ENCODE measurements at regions not wholly inside any gene's neighbourhood (a gene's known extent, or its start where the extent isn't known, plus 50 kb on each side); places are given as distances from the start of the nearest gene placed in this dataset.

DNA sequence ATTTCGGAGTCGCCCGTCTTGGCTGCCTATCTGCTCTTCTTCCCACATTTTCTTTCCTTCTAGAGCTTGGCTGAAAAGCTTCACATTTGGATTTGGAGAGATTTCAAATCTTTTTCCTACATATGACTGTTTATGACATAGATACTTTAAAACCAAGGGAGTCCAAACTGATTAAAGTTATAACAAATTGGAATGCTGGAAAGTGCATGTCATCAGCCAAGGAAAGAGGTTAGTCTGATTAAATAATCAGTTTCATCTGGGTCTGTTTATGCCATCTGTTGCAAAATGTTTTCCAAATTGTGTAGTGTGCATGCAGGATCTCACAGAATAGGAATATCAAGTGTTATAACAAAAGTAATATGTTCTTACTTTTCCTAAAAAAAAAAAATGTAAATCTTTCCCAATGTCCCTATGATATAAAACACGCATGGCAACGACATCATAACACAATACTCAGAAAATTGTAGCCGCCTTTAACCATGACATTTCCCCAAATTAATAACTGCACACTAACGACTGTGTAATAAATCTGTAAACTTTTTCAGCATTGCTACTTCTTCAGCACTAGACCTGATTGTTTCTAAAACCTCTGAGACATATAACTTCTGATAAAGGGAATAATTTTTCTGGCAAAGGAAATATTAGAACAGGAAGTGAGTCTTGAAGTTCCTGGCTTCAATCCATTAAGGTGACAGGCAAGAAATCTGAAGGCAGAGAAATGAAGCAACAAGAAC lies 230.2 kb upstream of the FOXQ1 start:
- DNase-seq = no peak

- no peak for DNase-seq
Measured at GRCh38 chr6:1080453-1081337, 231.2 kb upstream of the FOXQ1 start.

DNA sequence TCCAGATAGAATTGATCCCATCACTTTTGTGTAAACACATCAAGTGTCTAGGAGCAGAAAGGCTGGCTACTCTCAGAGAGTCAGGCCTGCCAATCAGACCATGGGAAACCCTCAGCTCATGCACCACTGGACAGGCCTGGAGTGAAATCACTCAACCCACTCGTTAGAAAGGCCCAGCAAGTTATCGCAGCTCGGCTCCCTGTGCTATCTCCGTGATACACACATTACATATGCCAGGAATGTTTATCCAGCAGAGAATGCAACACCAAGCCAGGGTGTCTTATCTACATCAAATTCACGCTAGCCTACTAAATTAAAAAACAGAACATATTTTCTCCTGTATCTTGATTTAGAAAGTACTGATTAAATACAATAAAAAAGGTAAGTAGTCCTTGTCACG lies 232.4 kb upstream of the FOXQ1 start:
- DNase-seq = no peak

- DNase-seq = no peak
Measured at GRCh38 chr6:1077478-1078416, 234.2 kb upstream of the FOXQ1 start.

- DNase-seq = no peak
Measured at GRCh38 chr6:1076531-1077459, 235.1 kb upstream of the FOXQ1 start.

DNA sequence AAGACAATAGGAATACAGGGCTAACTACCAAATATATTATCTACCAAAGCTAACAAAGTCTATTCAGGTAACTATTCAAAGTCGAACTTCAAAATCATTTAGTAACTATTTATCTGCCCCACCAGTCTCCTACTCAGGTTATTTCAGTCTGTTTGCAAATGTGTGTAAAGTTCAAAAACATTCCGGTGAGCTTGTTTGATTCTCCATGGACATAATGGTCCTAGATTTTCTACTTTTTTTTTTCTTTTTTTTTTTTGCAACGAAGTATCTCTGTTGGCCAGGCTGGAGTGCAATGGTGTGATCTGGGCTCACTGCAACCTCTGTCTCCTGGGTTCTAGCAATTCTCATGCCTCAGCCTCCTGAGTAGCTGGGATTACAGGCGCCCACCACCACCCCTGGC lies 236.0 kb upstream of the FOXQ1 start:
- DNase-seq = no peak

GRCh38 chr6:1075444-1075843 lies 236.5 kb upstream of the FOXQ1 start:
- DNase-seq = no peak

- DNase-seq = no peak
Measured at GRCh38 chr6:1070085-1070521, 241.8 kb upstream of the FOXQ1 start.

DNA sequence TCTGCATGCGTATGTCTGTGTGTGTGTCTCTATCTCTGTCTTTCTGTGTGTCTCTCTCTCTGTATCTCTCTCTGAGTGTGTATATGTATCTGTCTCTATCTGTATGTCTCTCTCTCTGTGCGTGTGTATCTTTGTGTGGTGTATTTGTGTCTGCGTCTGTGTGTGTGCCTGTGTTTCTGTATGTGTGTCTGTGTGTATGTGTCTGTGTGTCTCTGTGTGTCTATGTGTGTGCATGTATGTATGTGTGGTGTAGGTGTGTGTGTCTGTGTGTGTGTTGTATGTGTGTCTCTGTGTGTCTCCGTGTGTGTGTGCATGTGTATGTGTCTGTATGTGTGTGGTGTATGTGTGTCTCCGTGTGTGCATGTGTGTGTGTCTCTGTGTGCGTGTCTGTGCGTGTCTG lies 243.0 kb upstream of the FOXQ1 start:
- no peak for DNase-seq

- no peak for DNase-seq
Measured at GRCh38 chr6:1068068-1068467, 243.8 kb upstream of the FOXQ1 start.

- no peak for DNase-seq
Measured at GRCh38 chr6:1067346-1067745, 244.6 kb upstream of the FOXQ1 start.

- DNase-seq = no peak
Measured at GRCh38 chr6:1066449-1067090, 245.3 kb upstream of the FOXQ1 start.

DNA sequence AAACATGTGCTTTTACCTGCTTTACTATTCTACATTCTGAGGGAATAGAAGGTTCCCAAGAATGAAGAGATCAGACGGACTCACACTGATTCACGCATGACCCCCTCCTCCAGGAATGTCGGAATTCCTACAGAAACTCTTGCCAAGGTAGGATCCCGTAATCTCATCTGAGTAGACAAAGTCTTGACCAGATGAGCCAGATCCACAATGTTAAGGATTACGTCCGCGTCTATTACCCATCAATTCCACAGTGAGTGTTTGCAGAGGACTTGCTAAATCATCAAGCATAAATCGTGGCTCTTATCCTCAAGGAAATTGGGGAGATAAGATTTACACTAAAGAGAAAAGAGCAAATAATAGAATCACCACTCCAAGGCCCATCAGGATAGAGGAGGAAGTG lies 245.9 kb upstream of the FOXQ1 start:
- no peak for DNase-seq

DNA sequence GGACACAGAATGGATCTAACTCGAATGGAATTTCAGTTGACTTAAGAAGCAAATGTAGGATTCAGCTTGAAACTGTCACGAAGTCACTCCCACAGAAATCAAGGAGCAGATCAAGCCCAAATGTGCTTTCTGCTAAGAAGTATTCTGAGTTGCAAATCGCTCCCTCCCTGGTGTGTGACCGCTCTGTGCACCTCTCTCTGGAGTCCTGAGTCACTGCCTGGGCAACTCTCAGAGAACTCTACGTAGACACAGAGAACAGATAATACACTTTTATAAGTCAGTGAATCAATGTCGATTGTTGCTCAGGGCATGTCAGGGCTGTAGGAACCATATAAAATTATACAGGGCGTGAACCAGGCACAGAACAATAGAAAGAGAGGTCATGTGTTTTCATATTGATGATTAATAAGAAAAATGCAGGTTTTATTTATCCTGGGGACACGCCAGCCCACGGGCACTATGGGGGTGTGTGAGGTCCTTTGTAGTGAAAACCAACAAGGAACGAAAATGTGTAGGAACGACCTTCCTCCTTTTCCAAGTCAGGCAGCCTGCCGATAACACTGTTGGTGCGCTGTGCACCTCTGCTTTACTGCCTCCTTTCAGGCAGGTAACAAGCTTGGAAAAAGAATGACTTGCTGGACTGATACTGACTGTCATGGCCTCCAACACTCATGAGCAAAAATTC lies 248.1 kb upstream of the FOXQ1 start:
- no peak for DNase-seq

- DNase-seq = peak; percentile 37
Measured at GRCh38 chr6:1062786-1063545, 248.9 kb upstream of the FOXQ1 start.

GRCh38 chr6:1059596-1059995 lies 252.3 kb upstream of the FOXQ1 start:
- DNase-seq = no peak

- DNase-seq = peak; percentile 34
Measured at GRCh38 chr6:1057490-1058135, 254.3 kb upstream of the FOXQ1 start.

DNA sequence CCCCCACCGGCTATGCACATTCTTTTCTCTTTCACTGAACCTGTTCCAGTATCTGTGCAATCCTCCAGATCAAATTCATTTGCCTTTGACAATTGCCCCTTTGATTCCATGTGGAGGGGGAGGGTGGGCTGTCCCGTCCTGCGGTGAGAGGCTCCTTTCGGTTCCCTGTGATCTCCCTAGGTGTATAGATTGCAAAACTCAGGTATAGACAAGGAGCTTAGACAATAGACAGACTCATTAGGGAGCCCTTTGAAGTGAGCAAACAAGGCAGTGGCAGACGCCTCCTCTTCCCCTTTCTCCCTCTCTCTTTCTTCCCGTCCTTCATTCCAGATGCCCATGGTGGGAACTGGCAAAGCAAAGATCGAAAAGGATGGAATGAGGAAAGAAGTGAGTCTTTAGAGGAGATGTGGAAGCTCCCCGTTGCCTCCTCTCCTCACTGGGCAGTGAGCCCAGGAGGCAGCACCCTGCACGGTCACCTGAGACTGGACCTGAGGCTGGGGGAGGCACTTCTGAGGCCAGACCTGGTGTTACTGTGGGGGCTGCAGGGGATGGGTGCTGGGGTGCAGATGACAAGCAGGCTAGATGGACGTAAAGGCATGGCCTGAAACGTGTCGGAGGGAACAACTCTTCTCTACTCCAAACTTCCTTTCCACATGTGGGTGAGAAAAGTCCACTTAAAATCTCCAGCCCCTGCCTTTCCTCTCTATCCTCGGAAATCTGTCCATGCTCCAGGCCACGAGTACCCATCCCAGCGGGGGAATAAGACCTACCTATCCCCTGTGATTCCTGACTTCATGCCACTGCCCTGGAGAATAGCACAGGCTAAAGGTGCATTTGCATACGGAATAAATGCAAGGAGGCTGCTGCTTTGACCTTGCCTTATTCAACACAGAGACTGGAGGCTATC lies 256.6 kb upstream of the FOXQ1 start:
- no peak for DNase-seq

All from NCI-H82 (cell line).